Adrenal gland (tissue), 9 donors: ENCODE measurements at regions not wholly inside any gene's neighbourhood (a gene's known extent, or its start where the extent isn't known, plus 50 kb on each side); places are given as distances from the start of the nearest gene placed in this dataset.
"Not testable (repeated sequence)": the region's sequence is repeated elsewhere in the genome, so short reads cannot be mapped to it uniquely, and the experiment has no call there.

Source experiments
- DNase-seq, 7 donors: peaks; one replicate each; pipeline ENCODE4 v3.0.0-alpha.2; 2019 to 2020
- H3K27ac ChIP-seq, 5 donors: fragments of 200-600 bp; sonication (generic) in 4 of 5; 1 replicate in 3 of 5; 2 replicates in 2 of 5; pipeline versions ENCODE4 v1.5.1 to v1.8.0; 2016 to 2020; ENCODE audit warnings: mild to moderate bottlenecking in 1 of 5
- H3K27me3 ChIP-seq: fragments of 200-600 bp; 2 replicates; pipeline ENCODE4 v1.8.0; 2021
- H3K36me3 ChIP-seq, 2 donors: fragments of 200-600 bp; replicated peaks in 1 of 2; 1 replicate in 1 of 2; 2 replicates in 1 of 2; pipeline versions ENCODE4 v1.5.1 to v1.8.0; 2018 to 2022
- H3K4me1 ChIP-seq, 2 donors: fragments of 200-600 bp; replicated peaks in 1 of 2; 1 replicate in 1 of 2; 2 replicates in 1 of 2; pipeline versions ENCODE4 v1.5.1 to v1.8.0; 2018 to 2021
- H3K4me3 ChIP-seq, 4 donors: fragments of 200-600 bp; sonication (generic) in 3 of 4; one replicate each; pipeline ENCODE4 v1.5.1; 2016 to 2018
- H3K9me3 ChIP-seq, 3 donors: fragments of 200-600 bp; sonication (generic) in 1 of 3; replicated peaks in 1 of 3; 1 replicate in 2 of 3; 2 replicates in 1 of 3; pipeline versions ENCODE4 v1.5.1 to v1.8.0; 2016 to 2021
- POLR2A ChIP-seq, 2 donors: fragments of 450-650 bp; IDR thresholded peaks; one replicate each; pipeline ENCODE4 v1.6.1; 2017; ENCODE audit warnings: antibody characterized with exemption in 2 of 2, mild to moderate bottlenecking in 2 of 2, moderate library complexity in 1 of 2
- WGBS, 4 donors: extraction: QIAGEN DNeasy Blood & Tissue Kit in 2 of 4; methylation state at CpG; one replicate each; pipeline versions ENCODE4 v1.1.5 to v1.1.7; 2013 to 2017; 5-methylcytosine and 5-hydroxymethylcytosine counted together
- intact Hi-C, 2 donors: fragments of 100-400 bp; cut with DNase I; formaldehyde crosslinking; loops; one replicate each; pipeline versions ENCODE4 v1.14.1 to v1.15.0; 2022 to 2023
- TF ChIP-seq, protein P1 (sequence below), 6 experiments: fragments of 450-650 bp in 4 of 6; fragments of 200-600 bp in 2 of 6; sonication (generic) in 1 of 6; IDR thresholded peaks; 1 replicate in 5 of 6; 2 replicates in 1 of 6; pipeline versions ENCODE4 v1.5.1 to v1.8.0; 2016 to 2021; ENCODE audit warnings: antibody characterized with exemption in 6 of 6, mild to moderate bottlenecking in 2 of 6, moderate library complexity in 1 of 6
- donor health status: healthy with polysubstance abuse.
- donor health status: Bipolar disorder and iron deficiency.
- donor health status: DM: yes; HTN: yes; CAD: no.
- donor health status: DM: no; HTN: no; CAD: no.
- donor health status: DM: no; HTN: no; CAD: no.

GRCh38 chr7:65576370-65576769, 202.7 kb downstream of the ZNF92 start:
- H3K36me3 ChIP-seq, intact Hi-C loops, H3K4me3 ChIP-seq, H3K9me3 ChIP-seq, H3K27me3 ChIP-seq, H3K4me1 ChIP-seq, H3K27ac ChIP-seq, DNase-seq: not testable (repeated sequence)
- WGBS, 4 donors, result 84 to 92% (median 90%) methylated on average over 1 of the region's 1 CpG; no CpG with 5 or more reads in 1 of the 4 donors

- H3K9me3 ChIP-seq, H3K27ac ChIP-seq, DNase-seq, H3K4me3 ChIP-seq, H3K27me3 ChIP-seq, H3K36me3 ChIP-seq, intact Hi-C loops, H3K4me1 ChIP-seq: not testable (repeated sequence)
- WGBS, 4 donors, result 89 to 100% (median 94%) methylated on average over 1 to 2 of the region's 2 CpGs
Observed at GRCh38 chr7:65582518-65583119, 209.0 kb downstream of the ZNF92 start.

- H3K36me3 ChIP-seq, intact Hi-C loops, H3K27ac ChIP-seq, H3K4me1 ChIP-seq, H3K9me3 ChIP-seq, H3K4me3 ChIP-seq, H3K27me3 ChIP-seq, DNase-seq: not testable (repeated sequence)
- 62 to 71% (median 67%) methylated on average over 1 of the region's 1 CpG for WGBS, 4 donors
Observed at GRCh38 chr7:65602495-65602894, 228.8 kb downstream of the ZNF92 start.

DNA sequence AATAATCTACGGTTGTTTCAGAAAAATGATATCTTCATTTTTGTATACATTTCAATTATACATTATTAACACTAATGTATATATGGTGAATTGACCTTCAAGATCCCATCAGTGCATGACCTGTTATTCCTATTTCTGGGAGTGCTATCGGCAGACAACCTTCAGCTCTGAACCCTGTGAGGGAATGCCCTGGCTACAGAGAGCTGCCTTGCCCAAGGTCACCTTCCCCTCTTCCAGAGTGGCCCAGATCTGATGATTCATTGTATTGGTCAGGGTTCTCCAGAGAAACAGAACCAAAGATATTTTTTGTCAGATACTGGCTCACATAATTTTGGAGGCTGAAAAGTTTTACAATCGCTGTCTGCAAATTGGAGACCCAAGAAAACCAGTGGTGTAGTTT, 235.5 kb downstream of the ZNF92 start:
- DNase-seq, result peak; percentile 46 to 67 (median 61)
- no peak overlapping the region for H3K27ac ChIP-seq
- H3K36me3 ChIP-seq, result no peaks in the 10 kb centered on the region
- intact Hi-C loops, result no loop called here
- no peaks in the 10 kb centered on the region for H3K27me3 ChIP-seq
- no peaks in the 10 kb centered on the region for H3K9me3 ChIP-seq
- no peak for TF ChIP-seq POLR2A (IDR thresholded peaks at IDR 0.05)
- TF ChIP-seq, protein P1, sequence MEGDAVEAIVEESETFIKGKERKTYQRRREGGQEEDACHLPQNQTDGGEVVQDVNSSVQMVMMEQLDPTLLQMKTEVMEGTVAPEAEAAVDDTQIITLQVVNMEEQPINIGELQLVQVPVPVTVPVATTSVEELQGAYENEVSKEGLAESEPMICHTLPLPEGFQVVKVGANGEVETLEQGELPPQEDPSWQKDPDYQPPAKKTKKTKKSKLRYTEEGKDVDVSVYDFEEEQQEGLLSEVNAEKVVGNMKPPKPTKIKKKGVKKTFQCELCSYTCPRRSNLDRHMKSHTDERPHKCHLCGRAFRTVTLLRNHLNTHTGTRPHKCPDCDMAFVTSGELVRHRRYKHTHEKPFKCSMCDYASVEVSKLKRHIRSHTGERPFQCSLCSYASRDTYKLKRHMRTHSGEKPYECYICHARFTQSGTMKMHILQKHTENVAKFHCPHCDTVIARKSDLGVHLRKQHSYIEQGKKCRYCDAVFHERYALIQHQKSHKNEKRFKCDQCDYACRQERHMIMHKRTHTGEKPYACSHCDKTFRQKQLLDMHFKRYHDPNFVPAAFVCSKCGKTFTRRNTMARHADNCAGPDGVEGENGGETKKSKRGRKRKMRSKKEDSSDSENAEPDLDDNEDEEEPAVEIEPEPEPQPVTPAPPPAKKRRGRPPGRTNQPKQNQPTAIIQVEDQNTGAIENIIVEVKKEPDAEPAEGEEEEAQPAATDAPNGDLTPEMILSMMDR (IDR thresholded peaks at IDR 0.05), result no peak
- no peak overlapping the region for H3K4me3 ChIP-seq
- 41 to 57% (median 50%) methylated on average over 3 of the region's 3 CpGs for WGBS, 4 donors
- no peaks in the 10 kb centered on the region for H3K4me1 ChIP-seq

GRCh38 chr7:65613644-65614289, 240.1 kb downstream of the ZNF92 start:
- H3K4me1 ChIP-seq, H3K27ac ChIP-seq, intact Hi-C loops, H3K9me3 ChIP-seq, DNase-seq, H3K36me3 ChIP-seq, H3K4me3 ChIP-seq, H3K27me3 ChIP-seq: not testable (repeated sequence)
- 71 to 82% (median 77%) methylated on average over 6 of the region's 6 CpGs for WGBS, 4 donors

- H3K9me3 ChIP-seq, intact Hi-C loops, H3K27me3 ChIP-seq, H3K4me1 ChIP-seq, DNase-seq, H3K36me3 ChIP-seq, H3K27ac ChIP-seq, H3K4me3 ChIP-seq: not testable (repeated sequence)
- WGBS, 4 donors, result 70 to 83% (median 75%) methylated on average over 3 of the region's 3 CpGs
Observed at GRCh38 chr7:65616111-65616510, 242.5 kb downstream of the ZNF92 start.

- DNase-seq, H3K27ac ChIP-seq, H3K4me1 ChIP-seq, intact Hi-C loops, H3K27me3 ChIP-seq, H3K9me3 ChIP-seq, H3K4me3 ChIP-seq, H3K36me3 ChIP-seq: not testable (repeated sequence)
- 66 to 75% (median 70%) methylated on average over 5 of the region's 5 CpGs for WGBS, 4 donors
Observed at GRCh38 chr7:65620216-65620615, 246.6 kb downstream of the ZNF92 start.
